ENCODE measurements at regions not wholly inside any gene's neighbourhood (a gene's known extent, or its start where the extent isn't known, plus 50 kb on each side); places are given as distances from the start of the nearest gene placed in this dataset.

DNA sequence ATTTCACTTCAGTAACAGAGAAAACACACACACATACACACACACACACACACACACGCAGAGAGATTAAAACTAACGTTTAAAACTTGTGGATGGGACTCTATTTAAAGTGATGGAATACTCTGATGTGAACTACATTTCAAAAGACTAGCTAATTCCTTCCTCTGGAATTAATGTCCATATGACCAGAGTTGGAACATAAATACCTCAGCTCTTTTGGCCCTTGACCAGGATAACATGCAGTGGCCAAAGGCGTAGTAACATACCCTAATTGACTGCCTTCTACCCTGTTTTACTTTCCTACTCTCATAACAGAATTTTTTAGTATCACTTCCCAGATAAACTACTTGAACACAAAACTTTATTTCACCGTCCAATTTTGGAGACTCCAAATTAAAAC is 671.3 kb upstream of the CHAC2 start:
- no peak overlapping the region for H3K27ac Mint-ChIP-seq (ENCODE audit: unreplicated experiment)
- no peaks in the 10 kb centered on the region for H3K36me3 Mint-ChIP-seq (ENCODE audit: unreplicated experiment)

DNA sequence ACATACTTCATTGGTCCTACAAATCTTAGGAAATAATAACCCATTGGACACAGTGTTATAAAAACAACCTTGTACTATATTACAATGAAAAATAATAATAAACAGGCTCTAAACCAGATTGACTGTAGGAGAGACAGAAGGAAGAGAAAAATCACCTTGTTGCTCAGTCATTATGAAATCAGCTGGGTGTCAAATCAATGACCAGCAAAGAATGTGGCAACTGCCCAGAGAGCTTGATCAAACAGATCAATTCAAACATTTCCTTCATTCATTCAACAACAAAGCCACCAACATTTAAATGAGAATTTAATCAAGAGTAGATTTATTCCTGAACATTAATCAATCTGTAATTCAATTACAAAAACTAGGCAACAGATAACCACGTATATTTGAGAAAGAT is 671.9 kb upstream of the CHAC2 start:
- H3K36me3 Mint-ChIP-seq (ENCODE audit: unreplicated experiment): no peaks in the 10 kb centered on the region
- TF ChIP-seq, protein P1, sequence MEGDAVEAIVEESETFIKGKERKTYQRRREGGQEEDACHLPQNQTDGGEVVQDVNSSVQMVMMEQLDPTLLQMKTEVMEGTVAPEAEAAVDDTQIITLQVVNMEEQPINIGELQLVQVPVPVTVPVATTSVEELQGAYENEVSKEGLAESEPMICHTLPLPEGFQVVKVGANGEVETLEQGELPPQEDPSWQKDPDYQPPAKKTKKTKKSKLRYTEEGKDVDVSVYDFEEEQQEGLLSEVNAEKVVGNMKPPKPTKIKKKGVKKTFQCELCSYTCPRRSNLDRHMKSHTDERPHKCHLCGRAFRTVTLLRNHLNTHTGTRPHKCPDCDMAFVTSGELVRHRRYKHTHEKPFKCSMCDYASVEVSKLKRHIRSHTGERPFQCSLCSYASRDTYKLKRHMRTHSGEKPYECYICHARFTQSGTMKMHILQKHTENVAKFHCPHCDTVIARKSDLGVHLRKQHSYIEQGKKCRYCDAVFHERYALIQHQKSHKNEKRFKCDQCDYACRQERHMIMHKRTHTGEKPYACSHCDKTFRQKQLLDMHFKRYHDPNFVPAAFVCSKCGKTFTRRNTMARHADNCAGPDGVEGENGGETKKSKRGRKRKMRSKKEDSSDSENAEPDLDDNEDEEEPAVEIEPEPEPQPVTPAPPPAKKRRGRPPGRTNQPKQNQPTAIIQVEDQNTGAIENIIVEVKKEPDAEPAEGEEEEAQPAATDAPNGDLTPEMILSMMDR (IDR thresholded peaks at IDR 0.05): no peak
- peaks cover 16% of the 10 kb centered on the region for H3K27me3 Mint-ChIP-seq (ENCODE audit: unreplicated experiment)
- H3K4me3 Mint-ChIP-seq (ENCODE audit: unreplicated experiment): no peak overlapping the region
- H3K4me1 Mint-ChIP-seq (ENCODE audit: unreplicated experiment): no peaks in the 10 kb centered on the region
- H3K9me3 Mint-ChIP-seq (ENCODE audit: unreplicated experiment): no peaks in the 10 kb centered on the region
- no peak overlapping the region for H3K27ac Mint-ChIP-seq (ENCODE audit: unreplicated experiment)
- DNase-seq (ENCODE audit: extremely low spot score, unreplicated experiment): no peak

More for the DNA sequence above, 671.3 kb upstream of the CHAC2 start:
- Mint-ChIP-seq H3K4me3 (ENCODE audit: unreplicated experiment) (no peak overlapping the region), H3K4me1 (ENCODE audit: unreplicated experiment) (no peaks in the 10 kb centered on the region), H3K9me3 (ENCODE audit: unreplicated experiment) (no peaks in the 10 kb centered on the region), H3K27me3 (ENCODE audit: unreplicated experiment) (peaks cover 16% of the 10 kb centered on the region)
- DNase-seq (ENCODE audit: extremely low spot score, unreplicated experiment): no peak
- TF ChIP-seq, protein P1 (IDR thresholded peaks at IDR 0.05): no peak

DNA sequence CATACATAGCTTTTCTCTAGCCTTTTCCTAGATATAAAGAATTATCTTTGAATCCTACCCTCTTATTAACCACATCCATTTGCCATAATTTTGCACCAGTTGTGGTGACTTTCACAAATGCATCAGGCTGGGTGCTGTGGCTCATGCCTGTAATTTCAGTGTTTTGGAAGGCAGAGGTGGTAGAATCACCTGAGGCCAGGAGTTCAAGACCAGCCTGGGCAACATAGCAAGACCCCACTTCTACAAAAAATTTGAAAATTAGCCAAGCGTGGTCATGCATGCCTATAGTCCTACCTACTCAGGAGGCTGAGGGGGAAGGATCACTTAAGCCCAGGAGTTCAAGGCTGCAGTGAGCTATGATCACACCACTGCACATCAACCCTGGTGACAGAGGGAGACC is 672.4 kb upstream of the CHAC2 start:
- no peak overlapping the region for H3K4me3 Mint-ChIP-seq (ENCODE audit: unreplicated experiment)
- no peaks in the 10 kb centered on the region for H3K4me1 Mint-ChIP-seq (ENCODE audit: unreplicated experiment)
- no peak for DNase-seq (ENCODE audit: extremely low spot score, unreplicated experiment)
- TF ChIP-seq, protein P1 (IDR thresholded peaks at IDR 0.05): no peak
- no peaks in the 10 kb centered on the region for H3K36me3 Mint-ChIP-seq (ENCODE audit: unreplicated experiment)
- H3K27me3 Mint-ChIP-seq (ENCODE audit: unreplicated experiment): peaks cover 16% of the 10 kb centered on the region
- no peaks in the 10 kb centered on the region for H3K9me3 Mint-ChIP-seq (ENCODE audit: unreplicated experiment)
- no peak overlapping the region for H3K27ac Mint-ChIP-seq (ENCODE audit: unreplicated experiment)

DNA sequence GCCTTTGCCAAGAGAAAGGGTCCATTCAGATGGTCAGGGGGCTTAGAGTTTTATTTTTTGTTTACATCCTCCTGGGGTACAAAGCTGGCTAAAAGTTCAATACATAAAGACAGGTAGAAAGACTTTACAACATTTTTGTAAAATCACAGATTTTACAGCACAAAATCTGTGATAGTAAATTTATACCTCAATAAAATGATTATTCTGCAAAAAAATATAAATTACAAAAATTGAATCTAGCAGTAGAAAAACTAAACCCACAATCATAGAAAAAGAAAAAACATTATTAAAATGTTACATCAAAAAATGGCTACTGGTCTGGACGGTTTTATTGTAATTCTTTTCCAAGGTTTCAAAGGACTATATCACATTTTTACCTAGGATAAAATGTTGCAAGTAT is 674.2 kb upstream of the CHAC2 start:
- Mint-ChIP-seq H3K4me1 (ENCODE audit: unreplicated experiment) (no peaks in the 10 kb centered on the region), H3K36me3 (ENCODE audit: unreplicated experiment) (no peaks in the 10 kb centered on the region), H3K4me3 (ENCODE audit: unreplicated experiment) (no peak overlapping the region), H3K27me3 (ENCODE audit: unreplicated experiment) (peaks cover 14% of the 10 kb centered on the region), H3K9me3 (ENCODE audit: unreplicated experiment) (no peaks in the 10 kb centered on the region), H3K27ac (ENCODE audit: unreplicated experiment) (no peak overlapping the region)
- TF ChIP-seq, protein P1 (IDR thresholded peaks at IDR 0.05): no peak
- DNase-seq (ENCODE audit: extremely low spot score, unreplicated experiment): no peak

DNA sequence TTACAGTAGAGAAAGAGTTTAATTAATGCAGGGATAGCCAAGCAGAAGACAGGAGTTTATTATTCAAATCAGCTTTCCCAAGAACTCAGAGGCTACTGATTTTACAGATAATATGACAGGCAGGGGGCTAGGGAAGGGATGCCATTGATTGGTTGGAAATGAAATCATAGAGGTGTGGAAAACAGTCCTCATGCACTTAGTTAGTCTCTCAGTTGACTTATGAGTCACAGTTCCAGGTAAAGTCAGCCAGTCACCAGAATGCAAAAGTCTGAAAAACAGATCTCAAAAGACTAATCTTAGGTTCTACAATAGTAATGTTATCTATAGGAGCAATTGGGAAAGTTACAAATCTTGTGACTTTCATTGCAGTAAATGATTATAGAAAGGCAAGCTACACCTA is 676.4 kb upstream of the CHAC2 start:
- no peak for DNase-seq (ENCODE audit: extremely low spot score, unreplicated experiment)
- Mint-ChIP-seq H3K9me3 (ENCODE audit: unreplicated experiment) (no peaks in the 10 kb centered on the region), H3K4me3 (ENCODE audit: unreplicated experiment) (no peak overlapping the region), H3K4me1 (ENCODE audit: unreplicated experiment) (peaks cover 16% of the 10 kb centered on the region), H3K36me3 (ENCODE audit: unreplicated experiment) (no peaks in the 10 kb centered on the region), H3K27ac (ENCODE audit: unreplicated experiment) (no peak overlapping the region), H3K27me3 (ENCODE audit: unreplicated experiment) (peaks cover 9% of the 10 kb centered on the region)
- TF ChIP-seq, protein P1 (IDR thresholded peaks at IDR 0.05): no peak
